HPDE6-E6E7 (cell line): ENCODE measurements at regions not wholly inside any gene's neighbourhood (a gene's known extent, or its start where the extent isn't known, plus 50 kb on each side); places are given as distances from the start of the nearest gene placed in this dataset.
"Not testable (repeated sequence)": the region's sequence is repeated elsewhere in the genome, so short reads cannot be mapped to it uniquely, and the experiment has no call there.

Experiments
- DNase-seq: peaks from one replicate; pipeline ENCODE4 v3.0.0; 2011; ENCODE audit warnings: missing footprints; ENCODE audit errors: extremely low spot score

DNA sequence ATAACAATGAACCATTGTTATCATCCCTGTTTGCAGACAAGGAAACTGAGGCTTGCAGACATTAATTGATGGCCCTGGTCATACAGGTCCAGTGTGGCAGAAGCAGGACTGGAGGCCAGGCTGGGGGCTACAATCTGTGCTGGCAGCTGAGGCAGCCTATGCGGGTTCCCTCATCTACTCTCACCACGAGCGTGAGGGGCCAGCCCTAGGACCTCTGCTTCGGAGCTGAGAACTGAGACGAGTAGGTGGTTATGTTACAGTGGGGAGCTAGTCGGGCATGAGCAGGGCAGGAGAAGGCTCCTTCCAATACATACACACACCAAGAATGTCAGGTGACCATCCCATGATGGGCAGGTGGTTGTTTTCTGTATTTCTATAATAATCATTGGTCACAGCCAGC, 82.2 kb upstream of the ASB18 start:
- DNase-seq, result no peak

DNA sequence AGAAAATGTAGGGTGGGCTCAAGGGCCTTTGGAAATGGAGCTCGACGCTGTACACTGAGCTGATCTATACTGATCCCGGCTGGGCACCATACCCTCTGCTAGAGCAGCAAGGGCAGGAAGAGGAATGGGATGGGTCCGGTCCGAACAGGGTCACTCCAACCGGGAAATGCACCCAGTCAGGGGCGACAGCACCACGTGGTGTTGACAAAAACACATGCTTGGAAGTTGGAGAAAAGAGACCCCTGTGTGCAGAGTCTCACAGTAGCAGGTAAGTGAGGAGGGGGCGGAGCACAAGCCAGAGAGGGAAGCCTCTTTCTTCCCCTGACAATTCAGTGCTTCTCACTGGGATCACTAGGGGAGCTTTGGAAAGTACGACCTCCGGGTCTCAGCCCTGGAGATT, 84.1 kb upstream of the ASB18 start:
- DNase-seq, result no peak

DNA sequence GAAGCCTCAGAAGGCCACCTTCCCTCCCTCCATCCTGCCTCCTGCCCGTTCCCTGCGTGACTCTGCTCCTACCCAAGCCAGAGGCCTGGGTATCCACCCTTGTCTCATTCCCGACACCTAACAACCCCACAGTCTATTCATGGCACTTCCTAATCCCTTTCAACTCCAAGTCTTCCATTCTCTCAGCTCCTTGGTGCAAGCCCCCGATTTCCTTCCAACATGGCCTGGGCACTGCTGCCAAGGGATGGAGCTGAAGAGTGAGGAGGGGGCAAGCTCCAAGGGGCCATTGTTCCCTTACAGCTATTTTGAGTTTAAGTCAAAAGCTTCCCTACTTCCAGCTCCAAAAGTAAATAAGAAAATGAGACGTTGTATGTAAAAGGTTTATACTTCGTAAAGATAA, 84.8 kb upstream of the ASB18 start:
- DNase-seq, result no peak

DNA sequence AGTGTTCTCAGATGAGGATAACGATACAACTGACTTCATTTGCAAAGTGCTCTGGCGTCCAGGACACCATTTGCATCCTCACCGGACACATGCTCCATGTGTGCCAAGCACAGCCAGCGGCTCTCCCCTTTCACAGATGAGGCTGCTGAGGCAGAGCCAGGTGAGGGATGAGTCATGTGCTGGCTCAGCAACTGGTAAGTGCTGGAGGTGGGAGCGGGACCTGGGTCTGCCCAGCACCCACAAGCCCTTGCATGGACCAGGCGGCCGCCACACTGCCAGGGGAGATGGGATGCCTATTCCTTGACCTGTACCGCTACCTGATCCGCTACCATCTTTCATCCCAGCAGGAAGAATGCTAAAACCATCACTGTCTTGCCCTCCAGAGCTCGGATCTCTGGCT, 86.2 kb upstream of the ASB18 start:
- no peak for DNase-seq

DNA sequence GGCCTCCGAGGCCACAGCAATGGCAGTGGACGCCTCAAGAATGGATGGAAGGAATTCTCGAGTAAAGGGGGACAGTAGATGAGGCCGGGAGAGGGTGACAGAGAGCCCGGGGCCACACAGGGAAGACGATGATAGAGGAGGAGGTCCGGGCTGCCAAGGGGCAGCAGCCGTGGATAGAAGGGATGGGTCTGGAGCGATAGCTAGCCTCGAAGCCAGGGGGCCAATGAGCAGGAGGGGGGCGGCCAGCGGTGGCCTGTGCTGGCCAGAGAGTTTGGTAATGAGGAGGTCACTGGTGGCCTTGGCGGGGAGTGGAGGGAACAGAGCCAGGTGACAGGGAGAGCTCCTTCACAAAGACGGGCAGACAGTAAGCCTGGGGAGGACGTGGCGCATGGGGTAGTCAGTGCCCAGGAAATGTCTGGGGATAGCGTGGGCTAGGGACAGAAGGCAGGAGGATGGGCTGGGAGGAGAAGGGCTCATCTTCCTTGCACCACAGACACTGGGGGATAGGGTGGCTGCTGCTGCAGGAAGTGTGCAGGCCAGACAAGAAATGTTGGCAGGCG, 87.8 kb upstream of the ASB18 start:
- DNase-seq, result no peak

DNA sequence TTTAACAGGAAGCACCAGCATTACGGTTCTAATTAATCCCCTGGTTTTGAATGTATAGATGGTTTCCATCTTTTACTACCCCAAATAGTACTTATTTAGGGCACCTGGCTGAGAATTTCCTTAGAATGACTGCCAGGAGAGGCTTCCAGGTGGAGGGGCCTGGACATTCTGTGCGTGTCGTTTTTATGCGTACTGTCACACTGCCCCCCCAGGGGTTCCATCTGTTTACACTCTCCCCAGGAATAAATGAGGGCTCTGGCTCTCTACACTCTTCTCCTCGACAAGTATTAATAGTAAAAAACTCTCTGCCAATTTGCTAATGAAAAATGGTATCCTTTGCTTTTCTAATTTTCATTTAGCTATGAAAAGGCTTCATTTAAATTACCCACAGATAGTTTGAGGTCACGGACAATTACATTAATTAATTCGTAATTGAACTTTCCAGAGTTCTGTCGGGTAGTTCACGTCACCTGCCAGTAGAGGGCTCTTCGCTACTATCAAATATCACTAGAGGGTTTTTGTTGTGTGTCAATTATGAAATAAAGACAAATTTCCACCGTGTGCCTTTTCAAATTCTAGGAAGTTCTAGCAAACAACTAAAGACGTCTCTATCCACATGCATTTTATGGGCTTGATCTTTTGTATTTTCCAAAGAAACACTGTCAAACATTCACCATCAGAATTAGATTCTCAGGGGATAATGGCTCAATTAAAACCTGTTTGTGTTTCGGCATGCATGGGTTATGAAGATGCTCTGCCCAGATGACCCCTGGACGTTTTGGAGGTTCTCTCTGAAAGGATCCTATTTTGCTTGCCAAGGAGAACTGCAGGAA, 88.8 kb upstream of the ASB18 start:
- peak; percentile 26 for DNase-seq

DNA sequence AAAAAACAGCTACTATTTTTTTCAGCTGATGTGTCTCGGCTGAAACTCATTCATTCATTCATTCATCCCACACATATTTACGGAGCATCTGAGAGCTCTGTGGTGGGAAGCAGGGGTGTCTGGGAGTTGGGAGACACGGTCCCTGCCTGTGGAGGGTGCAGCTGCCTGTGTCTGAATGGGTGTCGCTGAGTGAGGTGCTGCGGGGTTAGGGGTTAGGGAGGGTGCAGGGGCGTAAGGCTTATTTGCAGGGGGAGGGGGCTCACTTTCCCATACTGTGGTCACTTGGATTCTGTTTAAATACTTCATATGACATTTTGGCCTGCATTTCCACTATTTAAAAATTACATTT, 89.4 kb upstream of the ASB18 start:
- no peak for DNase-seq

DNA sequence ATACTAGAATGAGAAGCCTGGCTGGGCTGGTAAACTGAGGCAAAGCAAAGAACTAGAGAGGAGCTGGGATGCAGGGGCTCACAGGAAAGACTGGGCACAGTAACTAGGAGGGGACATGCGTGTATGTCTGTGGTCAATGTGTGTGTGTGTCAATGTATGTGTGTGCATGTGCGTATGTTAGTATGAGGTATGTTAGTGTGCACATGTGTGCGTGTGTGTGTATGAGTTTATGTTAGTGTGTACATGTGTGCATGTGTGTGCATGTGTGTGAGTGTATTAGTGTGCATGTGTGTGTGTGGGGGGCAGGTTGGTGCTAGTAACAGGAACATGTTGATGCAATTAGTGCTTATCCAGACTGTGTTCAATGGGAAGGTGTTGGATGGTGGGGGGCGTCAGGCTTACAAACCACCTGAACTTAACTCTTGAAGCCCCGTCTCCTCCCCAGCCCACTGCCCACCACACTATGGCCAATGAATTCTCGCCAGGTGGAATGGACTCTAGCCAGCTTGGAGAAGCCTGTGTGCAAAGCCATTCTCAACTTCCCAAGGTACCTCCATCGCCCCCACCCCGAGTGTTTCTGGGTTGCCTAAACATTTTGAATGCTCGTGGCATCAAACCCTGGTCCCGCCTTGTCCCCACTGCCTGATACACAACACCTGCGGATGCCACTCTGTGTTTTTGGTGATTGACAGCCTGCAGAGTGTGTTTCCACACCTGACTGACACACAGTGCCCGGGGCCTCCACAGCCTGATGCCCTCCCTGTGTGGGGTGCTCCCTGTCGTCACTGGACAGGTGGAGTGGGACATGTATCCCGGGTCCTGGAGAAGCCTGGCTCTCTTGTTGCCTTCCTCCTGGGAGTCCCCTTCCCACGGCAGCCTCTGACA, 90.1 kb upstream of the ASB18 start:
- no peak for DNase-seq

DNA sequence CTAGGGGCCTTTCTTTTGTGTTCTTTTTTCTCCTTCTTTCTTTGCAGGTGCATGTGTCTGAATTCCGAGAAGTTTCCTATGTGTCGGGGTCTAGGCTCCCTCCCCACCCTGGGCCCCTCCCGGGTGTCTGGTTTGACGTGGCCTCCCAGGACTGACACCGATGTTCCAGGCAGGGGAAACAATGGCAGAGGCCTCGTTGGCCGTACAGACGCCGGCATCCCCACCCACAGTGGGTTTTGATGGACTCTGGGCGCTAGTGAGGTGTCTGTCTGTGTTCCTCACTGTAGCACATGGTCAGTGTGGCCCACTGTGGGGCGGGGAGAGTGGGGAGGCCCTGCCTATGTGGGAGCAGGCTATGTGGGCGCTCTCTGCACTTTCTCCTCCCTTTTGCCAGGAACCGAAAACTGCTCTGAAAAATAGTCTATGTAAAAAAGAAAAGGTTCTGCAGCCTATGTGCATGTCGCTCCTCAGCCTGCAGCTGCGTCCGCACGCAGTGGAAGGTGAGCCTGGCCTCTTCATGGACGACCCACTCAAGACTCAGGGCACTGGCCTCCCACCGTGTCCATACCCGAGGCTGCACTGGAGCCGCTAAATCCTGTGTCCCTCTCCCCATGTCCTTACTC, 90.9 kb upstream of the ASB18 start:
- DNase-seq, result no peak

DNA sequence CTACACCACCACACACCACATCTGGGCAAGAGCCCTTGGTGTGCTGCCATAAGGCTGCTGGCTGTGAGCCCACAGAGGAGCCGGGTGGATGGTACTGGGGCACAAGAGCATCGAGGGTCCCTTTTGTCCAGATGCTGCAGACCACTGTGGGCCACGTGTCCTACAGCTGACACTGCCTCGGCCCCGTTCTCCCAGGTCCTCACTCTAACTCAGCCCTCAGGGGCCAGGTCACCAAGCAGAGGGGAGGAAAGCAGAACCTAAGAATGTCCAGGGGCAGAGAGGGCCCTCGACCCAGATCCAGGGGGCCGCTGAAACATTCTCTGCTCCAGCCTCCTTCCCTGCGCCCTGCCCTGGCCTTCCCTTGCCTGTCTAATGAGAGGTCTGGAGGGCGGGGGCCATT, 91.7 kb upstream of the ASB18 start:
- DNase-seq, result no peak

DNA sequence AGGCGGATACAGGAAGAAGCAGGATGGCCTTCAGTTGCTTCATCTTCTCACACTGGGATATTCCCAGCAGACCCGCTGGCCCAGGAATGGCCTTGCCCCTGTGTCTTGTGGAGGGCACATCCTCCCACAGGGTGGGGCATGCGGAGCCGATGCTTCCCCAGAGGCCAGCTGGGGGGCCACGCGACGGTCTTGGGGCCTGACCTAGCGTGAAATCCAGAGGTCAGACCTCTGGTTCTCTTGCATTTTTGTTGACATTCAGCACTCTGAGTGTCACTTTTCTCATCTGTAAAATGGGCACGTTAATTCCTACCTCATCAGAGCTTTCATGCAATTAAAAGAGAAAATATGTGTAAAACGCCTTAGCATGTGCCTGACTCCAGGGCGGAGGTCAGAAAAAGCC, 92.1 kb upstream of the ASB18 start:
- DNase-seq, result not testable (repeated sequence)

DNA sequence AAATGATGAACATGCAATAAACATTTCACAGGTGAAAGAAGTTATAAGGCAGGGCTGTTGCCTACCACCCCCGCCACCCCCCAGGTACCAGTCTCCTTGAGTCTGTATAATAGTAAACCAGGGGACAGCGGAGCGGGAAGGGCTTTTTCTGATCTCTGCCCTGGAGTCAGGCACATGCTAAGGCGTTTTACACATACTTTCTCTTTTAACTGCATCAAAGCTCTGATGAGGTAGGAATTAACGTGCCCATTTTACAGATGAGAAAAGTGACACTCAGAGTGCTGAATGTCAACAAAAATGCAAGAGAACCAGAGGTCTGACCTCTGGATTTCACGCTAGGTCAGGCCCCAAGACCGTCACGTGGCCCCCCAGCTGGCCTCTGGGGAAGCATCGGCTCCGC, 94.3 kb upstream of the ASB18 start:
- DNase-seq, result not testable (repeated sequence)

DNA sequence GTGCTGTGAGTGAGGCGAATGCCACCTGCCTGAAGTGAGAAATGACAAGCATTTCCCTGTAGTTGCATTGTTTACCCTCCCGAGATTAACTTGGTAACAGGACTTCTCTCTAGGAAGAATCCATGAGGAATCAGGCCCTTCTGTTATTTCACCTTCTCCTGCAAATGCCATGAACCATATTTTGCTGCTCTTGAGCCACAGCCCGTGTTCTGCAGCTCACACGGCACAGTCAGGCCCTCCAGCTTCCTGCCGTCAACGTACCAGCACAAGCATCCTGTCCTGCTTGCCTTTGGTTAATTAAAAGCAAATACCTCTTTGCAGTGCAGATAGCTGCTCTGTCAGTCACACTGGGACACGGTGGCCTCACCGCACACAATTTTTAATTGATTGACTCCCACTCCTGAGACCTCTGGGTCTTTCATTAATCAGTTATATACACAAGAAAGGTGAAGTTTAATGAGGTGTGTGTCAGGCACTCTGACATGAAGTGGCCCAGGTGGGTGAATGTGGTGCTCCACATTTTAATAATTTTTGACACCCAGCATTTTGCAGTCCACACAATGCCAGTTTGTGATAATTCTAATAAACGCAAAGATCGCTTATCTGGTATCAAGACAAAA, 95.3 kb upstream of the ASB18 start:
- DNase-seq, result no peak

DNA sequence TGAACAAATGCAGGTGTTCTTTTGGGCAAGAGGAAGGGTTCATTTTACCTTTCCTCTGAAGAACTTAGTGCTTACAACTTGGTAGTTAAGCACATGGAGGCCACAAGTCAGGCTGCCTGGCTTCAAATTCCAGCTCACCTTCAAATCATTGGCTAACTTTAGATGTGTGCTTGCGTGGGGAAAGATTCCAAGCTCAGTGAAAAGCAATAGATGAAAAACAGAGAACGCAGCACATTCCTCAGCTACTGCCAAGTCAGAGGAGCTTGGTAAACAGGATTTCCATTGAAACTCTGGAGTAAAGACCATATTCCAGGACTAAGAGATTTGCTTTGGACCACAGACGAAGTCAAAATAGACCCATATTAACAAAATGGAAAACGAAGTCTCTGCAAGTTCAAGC, 96.3 kb upstream of the ASB18 start:
- DNase-seq, result no peak

DNA sequence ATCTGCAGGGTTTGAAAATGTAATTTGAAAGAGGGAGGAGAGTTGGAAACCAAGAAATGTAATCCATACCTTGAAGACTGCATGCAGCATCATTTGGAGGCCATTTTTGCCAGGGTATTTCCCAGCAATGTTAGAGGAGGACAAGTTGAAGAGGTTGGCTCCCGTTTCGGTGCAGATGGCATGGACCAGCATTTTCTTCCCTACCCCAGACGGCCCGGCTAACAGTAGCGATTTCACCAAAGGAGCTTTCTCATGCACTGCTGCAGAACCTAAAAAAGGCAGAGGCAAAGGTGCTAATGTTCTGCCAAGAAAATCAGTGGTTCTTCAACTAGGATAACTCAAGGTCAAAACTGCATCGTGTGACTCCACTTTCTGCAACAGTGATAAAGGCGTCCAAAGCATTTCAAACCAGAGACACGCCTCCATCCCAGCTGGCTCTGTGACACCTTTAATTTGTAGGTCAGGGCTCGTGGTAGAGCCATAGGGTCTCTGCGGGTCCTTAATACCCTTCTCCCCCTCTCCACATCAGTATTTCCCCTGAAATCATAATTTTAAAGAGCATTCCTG, 99.6 kb upstream of the ASB18 start:
- no peak for DNase-seq

DNA sequence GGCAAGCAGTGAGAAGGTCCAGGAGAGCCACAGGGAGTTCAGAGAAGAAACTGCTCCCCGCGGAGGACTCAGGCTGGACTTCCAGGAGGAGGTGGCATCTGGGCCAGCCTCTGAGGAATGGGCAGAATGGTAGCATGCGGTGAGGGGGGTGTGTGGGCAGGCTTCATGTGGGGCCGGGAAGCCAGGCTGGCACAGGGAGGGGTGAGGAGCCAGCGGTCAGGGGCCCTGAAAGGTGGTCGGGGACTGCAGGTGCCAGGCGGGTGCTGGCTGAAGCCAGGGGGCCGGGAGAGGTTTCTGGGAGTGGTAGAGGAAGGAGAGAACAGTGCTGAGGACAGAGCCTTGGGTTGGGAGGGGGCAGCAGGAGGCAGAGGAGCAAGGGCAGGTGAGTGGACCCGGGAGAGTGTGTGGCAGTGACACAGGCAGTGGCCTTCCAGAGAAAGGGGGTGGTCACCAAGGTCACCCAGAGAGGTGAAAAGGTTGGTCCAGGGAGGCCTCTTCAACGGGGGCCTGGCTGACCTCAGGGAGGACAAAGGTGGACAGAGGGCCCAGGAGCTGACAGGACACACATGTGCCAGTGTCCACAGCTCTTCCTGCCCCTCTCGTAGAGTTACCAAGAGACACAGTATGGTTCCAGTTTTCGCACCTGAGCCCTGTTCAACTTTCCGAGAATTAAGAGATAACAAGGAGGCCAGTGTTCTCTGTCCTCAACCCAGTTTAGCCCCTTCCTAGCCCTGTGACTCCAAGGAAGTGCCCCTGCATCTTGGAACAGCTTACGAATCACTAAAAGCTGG, 101.2 kb upstream of the ASB18 start:
- no peak for DNase-seq

DNA sequence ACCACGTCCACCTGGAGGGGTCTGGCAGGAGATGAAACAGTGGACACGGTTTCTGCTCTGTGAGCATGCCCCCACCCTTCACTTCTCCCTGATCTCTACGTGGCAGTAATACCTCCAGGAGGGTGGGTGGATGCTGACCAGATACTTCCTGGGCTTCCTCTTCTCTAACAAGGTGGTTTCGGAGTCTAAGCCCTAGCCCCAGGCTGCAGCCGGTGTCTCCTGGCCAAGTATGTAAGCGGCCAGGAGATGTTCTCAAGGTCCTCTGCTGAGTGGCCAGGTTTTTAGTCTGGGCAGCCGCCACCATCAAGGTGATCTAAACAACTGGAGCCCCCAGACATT, 101.8 kb upstream of the ASB18 start:
- DNase-seq, result no peak

DNA sequence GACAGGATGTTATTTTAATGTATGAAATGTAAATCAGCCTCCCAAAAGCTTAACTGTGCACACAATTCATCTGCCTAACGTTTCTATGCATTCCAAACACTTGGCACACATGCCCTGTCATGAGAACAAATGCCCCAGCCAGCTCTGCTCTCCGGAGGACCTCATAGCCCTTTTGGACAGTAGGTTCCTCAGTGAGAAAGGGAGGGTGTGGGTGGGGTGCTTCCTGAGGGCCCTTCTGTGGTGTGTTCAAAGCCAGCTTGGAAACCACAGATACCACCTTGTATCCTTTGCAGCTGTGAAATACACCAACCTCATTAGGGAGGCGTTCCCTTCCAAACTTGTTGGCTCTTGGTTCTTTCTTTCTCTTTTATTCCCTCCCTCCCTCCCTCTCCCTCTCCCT, 102.2 kb upstream of the ASB18 start:
- DNase-seq, result no peak

DNA sequence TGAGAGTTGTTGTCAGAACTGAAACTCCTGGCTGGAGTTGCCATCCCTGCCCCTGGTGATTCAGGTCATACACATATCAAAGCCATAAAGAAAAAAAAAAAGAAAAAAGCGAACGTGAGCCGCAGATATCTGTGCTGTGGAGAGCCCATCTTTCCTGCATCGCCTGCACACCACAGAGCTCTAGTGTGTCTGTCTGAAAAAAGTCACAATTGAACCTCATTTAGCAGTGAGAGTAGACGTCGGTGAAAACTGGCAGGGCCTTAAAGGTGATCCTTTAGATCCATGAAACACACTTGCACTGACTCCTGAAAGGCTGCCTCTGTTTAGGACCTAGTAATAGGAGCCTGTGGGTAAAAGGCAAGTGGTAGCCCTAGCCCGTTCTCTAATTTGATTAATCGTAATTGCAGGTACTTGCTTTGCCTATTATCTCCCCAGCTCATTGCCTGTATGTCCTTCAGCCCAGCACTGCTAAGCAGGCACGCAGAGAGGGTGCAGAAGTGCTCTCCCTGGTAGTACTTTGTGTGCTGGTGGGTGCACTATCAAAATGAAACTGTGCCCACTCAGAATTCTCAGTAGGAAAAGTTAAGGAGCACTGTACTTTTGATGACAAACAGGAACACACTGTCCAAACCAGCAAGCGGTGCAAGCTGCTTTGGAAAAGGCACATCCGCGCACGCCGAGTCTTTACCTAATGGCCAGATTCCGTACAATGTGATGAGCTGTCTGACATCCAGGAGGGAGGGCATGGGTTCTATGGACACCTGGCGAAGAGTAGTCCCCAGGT, 103.5 kb upstream of the ASB18 start:
- no peak for DNase-seq

DNA sequence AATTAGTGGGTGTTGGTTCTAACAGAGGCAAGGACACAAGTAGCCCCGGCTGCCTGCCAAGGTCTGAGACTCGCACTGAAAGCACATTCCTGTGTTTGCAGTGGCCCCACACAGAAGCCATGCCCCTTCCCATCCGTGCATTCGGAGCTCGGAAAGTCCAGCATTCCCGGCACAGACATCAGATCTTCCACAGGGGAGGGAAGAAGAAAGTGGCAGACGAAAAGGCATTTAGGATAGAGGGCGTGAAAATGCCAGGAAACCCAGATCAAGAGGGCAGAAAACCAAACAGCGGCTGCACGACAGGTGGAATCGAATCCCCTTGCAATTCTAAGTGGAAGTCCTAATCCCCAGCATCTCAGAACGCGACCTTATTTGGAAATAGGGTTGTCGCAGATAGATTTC, 105.5 kb upstream of the ASB18 start:
- no peak for DNase-seq
